ENCODE measurements at regions not wholly inside any gene's neighbourhood (a gene's known extent, or its start where the extent isn't known, plus 50 kb on each side); places are given as distances from the start of the nearest gene placed in this dataset.
A peak's percentile ranks its signal among the peaks of the same experiment; 100 is the strongest.

DNA sequence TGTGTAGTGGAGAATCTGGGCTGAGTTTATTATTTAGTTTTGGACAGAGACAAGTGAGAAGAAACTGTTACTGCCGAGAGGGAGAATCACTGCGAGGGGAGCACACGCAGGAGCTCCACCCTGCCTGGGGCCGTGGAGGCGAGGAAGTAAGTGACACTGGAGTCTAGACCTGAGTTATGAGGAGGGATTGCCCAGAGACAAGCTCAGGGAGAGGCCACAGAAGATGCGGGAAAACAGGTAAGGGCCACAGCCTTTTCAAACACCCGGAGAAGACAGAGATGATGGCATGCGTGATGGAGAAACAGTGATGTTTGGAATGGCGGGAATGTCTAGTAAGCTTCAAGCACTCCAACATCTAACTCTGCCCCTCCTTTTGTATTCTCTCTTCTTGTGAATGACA is 84.1 kb downstream of the TNFSF11 start:
- no peak for DNase-seq (ENCODE audit: low read depth)

DNA sequence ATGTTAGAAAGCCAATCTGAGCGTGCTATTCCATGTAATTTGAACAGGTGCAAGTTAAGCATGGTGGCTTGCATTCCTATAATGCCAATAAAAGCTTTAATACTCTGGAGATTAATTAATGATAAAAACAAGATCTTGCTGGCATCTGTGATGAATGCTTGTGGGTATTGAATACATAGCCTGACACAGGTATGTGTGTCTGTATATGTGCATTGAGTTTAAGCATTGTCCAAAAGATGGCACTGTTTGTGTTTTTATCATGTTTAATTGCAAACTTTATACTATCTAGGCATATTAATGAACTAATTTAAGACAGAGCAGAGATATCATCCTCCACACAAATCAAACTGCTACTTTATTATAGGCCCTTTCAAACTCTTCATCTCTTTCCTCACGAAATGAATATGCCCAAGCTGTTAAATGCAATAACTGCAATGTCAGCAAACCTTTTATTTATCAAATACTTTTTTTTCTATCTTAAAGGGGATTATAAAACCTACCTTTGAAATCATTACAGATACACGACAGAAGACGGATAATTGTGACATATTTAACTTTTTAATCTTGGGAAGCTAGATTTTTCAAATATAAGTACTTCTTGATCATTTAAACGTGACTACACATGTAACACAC is 86.5 kb downstream of the TNFSF11 start:
- no peak for DNase-seq (ENCODE audit: low read depth)

DNA sequence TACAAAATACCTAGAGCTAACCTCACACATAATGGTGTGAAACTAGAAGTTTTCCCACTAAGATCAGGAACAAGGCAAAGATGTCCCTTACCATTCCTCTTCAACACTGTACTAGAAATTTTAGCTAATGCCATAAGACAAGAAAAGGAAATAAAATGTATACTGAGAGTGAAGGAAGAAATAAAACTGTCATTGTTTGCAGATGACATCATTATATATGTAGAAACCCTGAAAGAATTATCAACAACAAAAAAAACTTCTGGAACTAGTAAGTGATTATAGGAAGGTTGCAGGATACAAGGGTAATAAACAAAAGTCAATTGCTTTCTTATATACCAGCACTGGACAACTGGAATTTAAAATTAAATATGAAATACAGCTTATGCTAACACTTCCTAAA is 93.7 kb downstream of the TNFSF11 start:
- no peak for DNase-seq (ENCODE audit: low read depth)

DNA sequence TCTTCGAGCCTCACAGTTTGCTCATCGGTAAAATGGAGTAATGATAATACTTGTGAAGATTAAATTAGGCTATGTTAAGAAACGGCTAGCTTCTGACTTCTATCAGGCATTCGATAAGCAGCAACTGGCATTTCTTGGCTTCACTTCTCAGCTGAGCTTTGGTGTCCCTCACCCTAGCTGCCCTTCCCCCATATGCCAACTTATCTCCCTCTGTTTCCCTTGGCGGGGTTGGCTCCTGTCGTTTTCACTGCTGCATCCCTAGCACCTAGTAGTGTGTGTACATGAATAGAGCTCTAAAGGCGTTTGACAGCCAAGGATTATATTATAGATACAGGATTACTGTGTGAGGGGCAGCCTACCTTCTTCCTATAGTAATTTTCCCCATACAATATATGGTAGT is 97.5 kb downstream of the TNFSF11 start:
- DNase-seq (ENCODE audit: low read depth) = no peak

DNA sequence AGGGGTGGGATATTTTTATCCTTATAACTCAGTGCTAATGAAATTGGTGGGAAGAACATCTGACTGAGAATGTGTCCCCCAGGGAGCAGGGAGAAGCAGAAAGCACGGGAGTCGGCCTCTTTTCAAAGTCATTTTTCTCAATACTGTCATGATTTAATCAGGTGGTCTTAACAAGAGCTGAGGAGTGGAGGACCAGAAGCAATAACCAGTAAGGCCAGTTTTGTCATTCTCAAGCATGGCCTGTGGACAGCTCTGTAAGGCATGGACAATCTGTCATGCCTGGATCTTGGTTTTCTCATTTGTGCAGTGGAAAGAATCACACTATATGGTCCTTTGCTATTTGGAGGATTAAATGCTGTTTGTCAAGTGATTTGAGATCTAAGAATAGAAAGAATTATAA is 99.7 kb downstream of the TNFSF11 start:
- no peak for DNase-seq (ENCODE audit: low read depth)

DNA sequence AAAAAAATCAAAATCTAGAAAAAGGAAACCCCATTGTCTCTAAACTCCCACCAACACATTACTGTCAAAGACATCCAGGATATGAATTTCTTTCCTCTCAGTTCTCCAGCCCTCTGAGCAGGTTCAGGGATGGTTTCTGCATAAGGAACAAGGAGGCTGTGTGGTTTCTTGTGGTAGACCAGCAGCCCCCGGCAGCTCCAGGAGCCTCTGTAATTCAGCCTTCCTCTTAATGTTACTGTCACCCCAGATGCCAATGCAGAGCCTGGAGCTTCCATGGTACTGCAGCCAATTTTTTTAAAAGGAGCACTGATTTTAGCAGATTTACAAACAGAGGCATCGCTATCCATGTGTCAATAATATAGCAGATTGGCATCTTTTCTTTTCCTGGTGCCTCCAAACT is 100.6 kb upstream of the FAM216B start:
- no peak for DNase-seq (ENCODE audit: low read depth)

DNA sequence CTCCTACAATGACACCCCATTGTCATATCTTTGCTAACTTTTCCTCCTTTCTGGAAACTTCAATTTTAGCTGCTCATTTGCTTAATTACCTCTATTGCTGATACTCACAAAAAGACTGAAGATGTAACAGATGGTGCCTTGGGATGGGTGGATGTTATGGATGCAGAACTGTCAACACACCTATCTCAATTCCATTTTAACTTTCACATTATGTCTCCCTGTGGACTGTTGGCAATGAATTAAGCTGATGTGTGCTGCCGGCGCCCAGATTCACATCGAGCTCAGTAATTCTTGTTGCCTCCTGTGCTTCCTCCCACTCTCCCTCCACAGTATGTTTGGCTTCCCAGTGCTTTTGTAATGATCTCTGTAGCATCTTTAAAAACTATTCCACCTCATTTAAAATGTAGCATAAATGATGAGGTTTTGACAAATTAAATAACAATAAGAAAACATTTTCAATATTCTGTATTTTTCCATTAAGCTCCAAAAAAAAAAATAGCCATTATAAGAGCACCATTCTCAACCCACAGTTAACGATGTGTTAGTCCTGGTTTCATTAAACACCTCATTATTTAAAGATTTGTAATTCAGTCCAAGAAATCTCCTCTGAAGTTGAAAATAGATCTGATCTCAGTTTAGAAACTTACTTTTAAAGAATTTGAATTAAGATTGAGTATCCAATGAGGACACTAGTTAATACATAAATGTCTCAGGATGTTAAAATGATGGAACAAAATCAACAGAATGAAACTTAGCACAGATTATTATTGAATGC is 99.9 kb upstream of the FAM216B start:
- DNase-seq (ENCODE audit: low read depth) = no peak

DNA sequence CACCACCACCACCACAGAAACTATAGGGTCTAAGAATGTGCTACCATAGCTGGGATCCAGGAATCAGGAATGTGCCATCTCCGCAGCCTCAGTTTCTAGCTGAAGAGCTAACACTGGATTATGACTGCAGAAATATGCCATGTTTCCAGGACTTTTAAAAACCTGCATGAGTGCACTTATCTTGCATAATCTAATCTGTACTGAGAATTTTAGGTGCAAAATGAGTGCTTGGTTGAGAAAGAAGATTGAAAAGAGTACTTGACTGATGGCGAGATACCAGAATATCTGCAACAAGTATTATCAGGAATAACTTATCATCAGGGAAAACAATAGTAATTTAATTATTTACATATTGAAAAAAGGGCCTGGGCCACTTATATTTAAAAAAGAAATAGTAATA is 97.2 kb upstream of the FAM216B start:
- no peak for DNase-seq (ENCODE audit: low read depth)

DNA sequence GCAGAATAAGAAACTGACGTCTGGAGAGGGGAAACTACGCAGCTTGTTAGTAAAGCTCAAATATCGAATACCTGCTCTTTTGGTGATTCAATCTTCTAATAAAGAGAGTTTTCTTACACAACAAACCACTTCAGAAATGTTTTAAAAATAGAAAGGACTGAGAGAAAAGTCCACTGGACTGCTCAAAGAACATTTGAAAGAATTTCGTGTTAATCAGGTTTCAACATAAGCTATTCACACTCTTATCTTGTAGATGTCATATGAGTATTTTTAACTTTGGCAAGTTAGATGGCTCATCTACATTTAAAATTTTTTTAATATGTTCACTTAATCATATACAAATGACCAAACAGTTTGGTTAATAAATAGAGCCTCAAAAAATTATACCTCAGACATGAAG is 95.6 kb upstream of the FAM216B start:
- no peak for DNase-seq (ENCODE audit: low read depth)

DNA sequence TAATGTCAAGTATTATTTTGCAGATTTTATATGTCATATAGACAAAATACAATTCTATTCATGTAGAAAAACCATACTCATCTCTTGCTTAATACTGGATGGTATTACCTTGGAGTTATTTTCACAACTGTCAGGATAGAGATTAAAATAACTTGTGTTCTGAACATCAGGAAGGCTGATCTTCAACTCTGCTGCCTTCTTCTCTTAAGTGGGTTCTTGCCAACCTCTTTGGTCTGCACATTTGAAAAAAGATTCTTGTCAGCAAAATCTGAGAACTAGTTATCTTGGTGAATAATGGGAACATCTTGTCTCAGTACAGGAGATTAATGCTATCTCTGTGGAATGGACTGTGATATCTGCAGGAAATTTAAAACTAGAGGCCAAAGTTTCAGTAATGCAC is 95.2 kb upstream of the FAM216B start:
- DNase-seq (ENCODE audit: low read depth) = no peak

DNA sequence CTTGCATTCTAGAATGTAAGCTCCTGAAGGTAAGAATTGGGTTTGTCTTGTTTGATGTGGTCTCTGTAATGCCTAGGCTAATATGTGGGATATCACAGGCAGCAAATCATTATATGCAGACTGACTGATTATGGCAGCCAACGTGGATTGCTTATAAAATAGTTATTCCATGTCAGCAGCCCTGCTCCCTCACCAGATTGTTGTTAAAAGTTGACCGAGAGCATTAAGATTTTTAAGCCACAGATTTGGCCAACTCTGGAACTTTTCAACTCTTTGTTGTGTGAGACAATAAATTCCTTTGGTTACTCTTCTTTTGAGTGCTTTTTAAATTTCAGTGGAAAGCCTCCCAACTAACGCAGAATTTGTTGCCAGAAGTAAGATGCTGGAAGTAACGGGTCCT is 92.6 kb upstream of the FAM216B start:
- DNase-seq (ENCODE audit: low read depth) = no peak

DNA sequence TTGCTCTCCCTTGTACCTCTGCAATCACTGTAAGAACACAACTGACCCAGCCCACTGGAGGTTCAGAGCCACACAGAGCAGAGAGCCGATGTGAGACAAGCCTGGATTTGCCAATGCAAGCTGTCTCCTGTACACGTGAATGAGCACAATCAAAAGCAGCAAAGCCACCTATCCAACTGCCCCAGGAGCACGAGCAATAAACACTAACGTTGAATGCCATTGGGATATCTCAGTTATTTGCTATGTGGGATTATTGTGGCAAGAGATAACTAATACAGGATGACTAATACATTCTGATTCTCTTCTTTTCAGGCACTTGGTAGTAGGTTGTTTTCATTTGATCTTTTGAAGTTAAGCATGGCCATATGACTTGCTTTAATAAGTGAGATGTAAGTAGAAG is 85.2 kb upstream of the FAM216B start:
- DNase-seq (ENCODE audit: low read depth) = no peak

DNA sequence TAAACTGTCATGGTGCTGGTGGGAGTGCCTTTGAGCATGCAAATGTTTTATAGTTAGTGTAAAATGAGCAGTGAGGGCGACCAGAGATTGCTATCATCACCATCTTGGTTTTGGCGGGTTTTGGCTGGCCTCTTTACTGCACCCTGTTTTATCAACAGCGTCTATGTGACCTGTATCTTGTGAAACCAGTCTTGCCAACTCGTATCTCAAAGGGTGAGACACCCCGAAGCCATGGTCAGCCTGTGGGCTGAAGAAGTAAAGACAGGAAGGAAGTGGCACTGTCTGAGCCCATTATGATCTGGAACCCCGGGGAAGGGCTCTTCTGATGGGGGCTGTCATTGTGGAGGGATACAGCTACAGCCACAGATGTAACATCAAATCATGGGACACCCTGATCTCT is 81.5 kb upstream of the FAM216B start:
- no peak for DNase-seq (ENCODE audit: low read depth)

DNA sequence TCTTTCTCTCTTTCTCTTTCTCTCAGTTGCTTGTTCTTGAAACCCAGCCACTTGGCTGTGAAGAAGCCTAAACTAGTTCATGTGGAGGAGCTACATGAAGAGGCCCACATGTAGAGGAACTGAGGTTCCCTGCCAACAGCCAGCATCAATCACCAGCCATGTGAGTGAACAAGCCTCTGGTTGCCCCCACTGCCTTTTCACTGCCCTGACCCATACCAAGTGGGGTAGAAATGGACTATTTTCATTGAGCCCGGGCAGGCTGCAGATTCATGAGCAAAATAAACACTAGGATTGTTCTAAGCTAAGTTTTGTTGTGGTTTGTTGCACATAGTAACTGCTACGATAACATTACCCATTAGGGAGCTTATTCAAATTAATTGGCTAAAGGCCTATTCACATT is 78.7 kb upstream of the FAM216B start:
- DNase-seq (ENCODE audit: low read depth) = no peak

DNA sequence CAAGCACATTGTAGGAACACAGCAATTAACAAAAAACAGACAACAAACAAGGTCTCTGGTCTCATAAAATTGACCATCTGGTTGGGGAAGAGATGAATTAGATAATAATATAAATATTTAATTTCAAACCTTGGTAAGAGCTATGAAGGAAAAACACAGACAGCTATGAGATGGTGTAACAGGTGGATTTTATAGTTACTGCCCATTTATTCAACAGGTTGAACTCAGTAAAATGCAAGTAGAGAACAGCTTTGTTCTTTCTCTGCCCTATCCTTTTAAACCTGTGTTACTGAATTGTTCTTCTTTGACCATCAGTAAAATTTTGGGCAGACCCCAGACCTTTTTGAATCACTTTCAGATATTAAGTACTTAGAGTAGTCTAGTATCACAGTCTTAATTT is 77.6 kb upstream of the FAM216B start:
- DNase-seq (ENCODE audit: low read depth) = no peak

DNA sequence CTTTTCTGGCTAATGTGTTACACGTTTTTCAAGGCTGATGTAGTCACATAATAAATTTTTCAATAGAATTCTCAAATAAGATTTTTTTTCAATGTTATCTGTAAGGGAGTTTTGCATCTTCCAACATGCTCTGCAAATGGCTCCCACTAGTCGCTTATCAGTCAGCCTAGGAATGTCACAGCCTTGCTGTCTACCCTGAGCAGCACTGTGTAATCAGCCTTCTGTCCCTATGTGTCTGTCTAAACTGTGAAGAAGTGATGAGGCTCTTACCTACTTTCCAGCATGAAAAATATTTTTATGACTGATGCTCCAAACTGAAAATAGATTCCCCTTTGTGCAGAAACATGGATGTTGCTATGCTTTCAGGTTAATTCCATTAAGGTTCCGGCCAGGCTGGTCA is 75.1 kb upstream of the FAM216B start:
- DNase-seq (ENCODE audit: low read depth) = no peak

DNA sequence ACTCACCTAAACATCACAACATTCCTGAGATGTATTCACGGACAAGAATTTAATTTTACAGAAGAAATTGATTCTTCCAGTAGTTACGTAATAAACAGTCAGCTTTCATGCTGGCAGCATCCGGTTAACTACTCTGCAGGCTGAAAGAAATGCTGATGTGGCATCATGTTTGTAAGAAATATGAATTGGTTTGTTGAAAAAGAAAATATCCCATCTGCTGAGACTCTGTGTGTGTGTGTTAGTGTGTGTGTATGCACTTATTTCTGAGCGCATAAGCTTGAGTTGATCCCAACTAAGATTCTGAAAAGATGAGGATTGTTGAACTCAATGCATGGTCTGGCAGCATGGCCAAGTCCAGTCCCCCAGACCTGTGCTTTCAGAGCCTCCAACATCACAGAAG is 74.3 kb upstream of the FAM216B start:
- DNase-seq (ENCODE audit: low read depth) = no peak

DNA sequence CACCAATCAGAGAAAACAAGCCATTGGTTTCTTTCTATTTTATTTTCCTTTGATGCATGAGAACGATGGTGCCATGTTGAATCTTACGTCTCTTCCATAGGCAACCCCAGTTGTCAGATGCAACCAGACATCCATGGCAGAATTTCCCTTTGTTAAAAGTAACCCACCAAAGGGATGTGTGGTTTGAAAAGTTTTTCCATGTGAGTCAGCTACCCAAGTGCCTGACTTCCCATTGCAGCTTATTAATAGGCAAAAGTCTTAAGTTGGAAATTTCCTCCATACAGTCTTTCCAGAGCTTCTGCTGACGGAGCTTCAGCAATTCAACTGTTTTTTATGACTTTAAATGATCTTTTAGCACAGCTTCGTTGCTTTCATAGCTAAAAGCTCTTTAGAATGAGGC is 73.8 kb upstream of the FAM216B start:
- peak; percentile 2 for DNase-seq (ENCODE audit: low read depth)

DNA sequence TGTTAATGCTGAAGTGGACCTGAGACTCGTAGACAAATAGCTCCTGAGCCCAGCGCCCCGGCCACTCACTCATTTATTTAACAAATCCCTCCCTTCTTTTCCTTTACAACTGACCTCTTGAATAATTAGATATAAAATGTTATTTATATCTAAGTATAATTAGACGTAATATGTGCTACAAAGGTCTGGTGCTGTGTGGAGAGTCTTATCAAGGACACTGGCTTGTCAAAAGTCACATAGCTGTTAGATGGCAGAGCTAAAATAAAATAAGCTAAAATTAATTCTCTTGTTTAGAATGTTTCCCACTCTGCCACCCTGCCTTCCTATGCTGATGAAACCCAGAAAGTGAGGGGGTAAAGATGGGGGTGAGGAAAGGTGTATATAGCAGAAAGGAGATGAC is 73.0 kb upstream of the FAM216B start:
- DNase-seq (ENCODE audit: low read depth) = no peak

DNA sequence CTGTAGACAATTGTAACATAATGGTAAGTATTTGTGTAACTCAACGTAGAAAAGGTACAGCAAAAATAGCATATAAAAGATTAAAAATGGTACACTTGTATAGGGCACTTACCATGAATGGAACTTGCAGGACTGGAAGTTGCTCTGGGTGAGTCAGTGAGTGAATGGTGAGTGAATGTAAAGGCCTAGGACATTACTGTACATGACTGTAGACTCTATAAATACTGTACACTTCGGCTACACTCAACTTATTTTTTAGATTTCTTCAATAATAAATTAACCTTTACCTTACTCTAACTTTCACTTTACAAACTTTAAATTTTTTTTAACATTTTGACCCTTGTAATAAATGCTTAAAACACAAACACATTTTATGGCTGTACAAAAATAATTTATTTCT is 72.1 kb upstream of the FAM216B start:
- DNase-seq (ENCODE audit: low read depth) = no peak

DNA sequence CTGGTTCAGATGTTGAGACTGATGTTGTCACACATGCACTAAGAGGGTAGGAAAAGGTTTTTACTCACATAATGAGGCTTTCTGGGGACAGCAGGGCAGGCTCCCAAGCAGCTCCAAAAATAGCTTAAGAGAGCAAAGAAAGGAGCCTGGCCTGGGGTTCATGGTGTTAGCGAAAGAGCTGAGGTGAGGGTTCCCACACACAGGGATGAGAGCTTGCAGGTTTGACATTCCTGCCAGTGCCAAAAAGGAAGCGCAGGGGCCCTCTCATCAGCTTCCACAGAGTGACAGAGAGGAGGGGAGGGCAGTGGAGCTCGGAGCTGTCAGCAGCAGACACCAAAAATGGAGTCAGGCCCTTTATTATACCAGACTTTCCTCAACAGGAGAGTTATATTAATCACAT is 65.5 kb upstream of the FAM216B start:
- no peak for DNase-seq (ENCODE audit: low read depth)

DNA sequence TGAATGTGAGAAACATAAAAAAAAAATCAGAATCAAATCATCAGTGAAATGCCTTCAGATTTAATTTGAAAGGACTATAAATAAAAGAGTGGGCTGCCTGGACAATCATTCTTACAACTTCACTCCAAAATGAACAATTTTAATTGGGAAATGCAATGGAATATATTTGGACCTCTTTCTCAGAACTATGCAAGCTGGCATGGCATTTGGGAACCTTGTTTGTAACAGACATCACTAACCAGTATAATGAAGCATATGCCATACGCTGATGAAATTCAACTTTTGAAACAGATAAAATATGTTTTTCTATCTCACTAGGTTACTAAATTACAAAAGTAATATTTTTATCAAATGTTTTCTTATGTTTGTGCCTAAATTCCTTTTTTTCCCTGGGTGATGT is 64.2 kb upstream of the FAM216B start:
- DNase-seq (ENCODE audit: low read depth) = no peak

DNA sequence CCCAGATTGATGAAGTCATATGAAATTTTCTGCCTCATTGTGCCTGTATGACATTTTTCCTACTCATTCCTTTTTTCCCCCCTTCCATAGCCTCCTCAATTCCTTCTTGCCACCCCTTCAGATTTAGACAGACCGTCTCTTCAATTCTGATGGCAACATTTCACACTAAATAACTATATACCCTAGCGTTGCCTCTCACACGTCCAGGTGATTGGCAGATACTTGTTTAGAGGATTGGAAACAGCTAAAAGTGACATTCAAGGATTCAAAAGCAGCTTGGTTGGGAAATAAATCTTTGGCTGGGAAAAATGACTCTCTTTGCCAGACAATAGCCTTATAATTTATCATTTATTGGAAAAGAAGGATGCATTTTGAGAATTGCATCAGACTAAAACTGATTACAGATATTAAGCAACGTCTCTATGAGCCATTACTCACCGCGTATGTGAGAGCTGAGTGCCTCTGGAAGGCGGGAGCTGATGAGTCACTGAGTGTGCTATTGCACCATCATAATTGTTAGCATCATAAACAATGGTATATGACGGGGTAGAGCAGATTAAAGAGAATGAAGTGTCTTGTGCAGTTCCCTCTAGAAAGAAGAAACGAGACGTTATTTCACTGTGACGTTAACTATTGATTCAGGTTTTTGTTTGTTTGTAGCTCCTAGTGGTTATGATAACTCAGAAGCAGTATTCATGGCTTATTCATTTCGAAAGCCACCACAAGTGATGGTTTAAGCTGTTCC is 61.1 kb upstream of the FAM216B start:
- DNase-seq (ENCODE audit: low read depth) = peak; percentile 35

Data from Daoy (cell line).